Vagina (tissue), 2 donors: ENCODE measurements at regions not wholly inside any gene's neighbourhood (a gene's known extent, or its start where the extent isn't known, plus 50 kb on each side); places are given as distances from the start of the nearest gene placed in this dataset.

ENCODE experiments used
- POLR2A ChIP-seq, 2 donors: fragments of 450-650 bp; IDR thresholded peaks; one replicate each; pipeline ENCODE4 v1.6.1; 2017; ENCODE audit warnings: antibody characterized with exemption in 2 of 2, mild to moderate bottlenecking in 2 of 2, moderate library complexity in 2 of 2
- POLR2AphosphoS5 ChIP-seq, 2 donors: sonication (generic); formaldehyde crosslinking; IDR thresholded peaks; one replicate each; pipeline ENCODE4 v1.9.0; 2017; ENCODE audit warnings: antibody characterized with exemption in 2 of 2, mild to moderate bottlenecking in 2 of 2, low read depth in 1 of 2; ENCODE audit not compliant: insufficient read depth in 1 of 2
- TF ChIP-seq, protein P1 (sequence below), 3 experiments: fragments of 450-650 bp in 2 of 3; fragments of 200-600 bp in 1 of 3; sonication (generic) in 1 of 3; IDR thresholded peaks; one replicate each; pipeline ENCODE4 v1.5.1; 2017 to 2019; ENCODE audit warnings: antibody characterized with exemption in 3 of 3, mild to moderate bottlenecking in 2 of 3, moderate library complexity in 2 of 3

DNA sequence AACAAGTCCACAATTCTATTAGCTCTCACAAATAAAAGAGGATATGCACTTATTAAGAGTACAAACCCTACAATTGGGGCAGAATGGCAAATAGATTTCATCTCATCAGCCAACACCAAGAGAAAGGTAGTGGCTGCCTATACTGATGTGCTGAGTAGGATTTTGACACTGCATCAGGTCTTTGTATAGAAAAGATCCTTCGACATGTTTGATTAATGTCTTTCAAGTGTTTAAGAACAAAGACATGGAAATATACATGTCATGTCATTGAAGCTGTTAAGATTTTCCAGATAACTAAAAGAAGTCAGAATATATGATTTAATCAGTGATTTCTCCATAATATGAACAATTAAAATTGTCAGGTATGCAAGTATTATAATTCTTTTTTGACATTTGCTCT lies 238.7 kb upstream of the GRAMD2B start:
- TF ChIP-seq, protein P1, sequence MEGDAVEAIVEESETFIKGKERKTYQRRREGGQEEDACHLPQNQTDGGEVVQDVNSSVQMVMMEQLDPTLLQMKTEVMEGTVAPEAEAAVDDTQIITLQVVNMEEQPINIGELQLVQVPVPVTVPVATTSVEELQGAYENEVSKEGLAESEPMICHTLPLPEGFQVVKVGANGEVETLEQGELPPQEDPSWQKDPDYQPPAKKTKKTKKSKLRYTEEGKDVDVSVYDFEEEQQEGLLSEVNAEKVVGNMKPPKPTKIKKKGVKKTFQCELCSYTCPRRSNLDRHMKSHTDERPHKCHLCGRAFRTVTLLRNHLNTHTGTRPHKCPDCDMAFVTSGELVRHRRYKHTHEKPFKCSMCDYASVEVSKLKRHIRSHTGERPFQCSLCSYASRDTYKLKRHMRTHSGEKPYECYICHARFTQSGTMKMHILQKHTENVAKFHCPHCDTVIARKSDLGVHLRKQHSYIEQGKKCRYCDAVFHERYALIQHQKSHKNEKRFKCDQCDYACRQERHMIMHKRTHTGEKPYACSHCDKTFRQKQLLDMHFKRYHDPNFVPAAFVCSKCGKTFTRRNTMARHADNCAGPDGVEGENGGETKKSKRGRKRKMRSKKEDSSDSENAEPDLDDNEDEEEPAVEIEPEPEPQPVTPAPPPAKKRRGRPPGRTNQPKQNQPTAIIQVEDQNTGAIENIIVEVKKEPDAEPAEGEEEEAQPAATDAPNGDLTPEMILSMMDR (IDR thresholded peaks at IDR 0.05), result no peak
- TF ChIP-seq POLR2AphosphoS5 (IDR thresholded peaks at IDR 0.05; ENCODE audit: insufficient read depth in 1 of 2, low read depth in 1 of 2) (no peak), POLR2A (IDR thresholded peaks at IDR 0.05) (no peak)
